Small intestine (tissue), 7 donors: ENCODE measurements at regions not wholly inside any gene's neighbourhood (a gene's known extent, or its start where the extent isn't known, plus 50 kb on each side); places are given as distances from the start of the nearest gene placed in this dataset.

ENCODE experiments used
- DNase-seq, 2 donors: peaks; one replicate each; pipeline versions ENCODE4 v3.0.0 to v3.0.0-alpha.2; 2013
- FAIRE-seq: peaks from 2 replicates; lab custom pipeline; 2012; peaks lifted over from hg19 to GRCh38; lab: Jason Lieb, UNC
- H3K27ac ChIP-seq, 3 donors: one replicate each; pipeline ENCODE4 v1.5.1; 2013; ENCODE audit warnings: low read length in 2 of 3, mild to moderate bottlenecking in 2 of 3, control low read depth in 1 of 3, inconsistent platforms in 1 of 3, low read depth in 1 of 3, moderate library complexity in 1 of 3
- H3K27me3 ChIP-seq, 3 donors: one replicate each; pipeline ENCODE4 v1.6.1; 2013; ENCODE audit warnings: low read length in 3 of 3, inconsistent platforms in 1 of 3; ENCODE audit not compliant: control insufficient read depth in 3 of 3, insufficient read depth in 3 of 3
- H3K36me3 ChIP-seq, 3 donors: one replicate each; pipeline ENCODE4 v1.6.1; 2013; ENCODE audit warnings: low read length in 3 of 3, inconsistent platforms in 1 of 3, low read depth in 1 of 3, mild to moderate bottlenecking in 1 of 3, moderate library complexity in 1 of 3; ENCODE audit not compliant: control insufficient read depth in 3 of 3, insufficient read depth in 2 of 3
- H3K4me1 ChIP-seq, 3 donors: one replicate each; pipeline ENCODE4 v1.6.1; 2013; ENCODE audit warnings: low read length in 2 of 3, inconsistent platforms in 1 of 3, low read depth in 1 of 3, mild to moderate bottlenecking in 1 of 3, moderate library complexity in 1 of 3; ENCODE audit not compliant: control insufficient read depth in 3 of 3, insufficient read depth in 2 of 3
- H3K4me3 ChIP-seq, 3 donors: one replicate each; pipeline ENCODE4 v1.5.1; 2013; ENCODE audit warnings: low read length in 3 of 3, control low read depth in 1 of 3, inconsistent platforms in 1 of 3, low read depth in 1 of 3, mild to moderate bottlenecking in 1 of 3, moderate library complexity in 1 of 3
- H3K9me3 ChIP-seq, 2 donors: one replicate each; pipeline ENCODE4 v1.6.1; 2013; ENCODE audit warnings: low read depth in 1 of 2, low read length in 1 of 2; ENCODE audit not compliant: control insufficient read depth in 2 of 2, insufficient read depth in 1 of 2
- WGBS, 3 donors: extraction: QIAGEN DNeasy Blood & Tissue Kit; methylation state at CpG; one replicate each; pipeline ENCODE4 v1.1.7; 2013; 5-methylcytosine and 5-hydroxymethylcytosine counted together
- donor health status: healthy with polysubstance abuse.
- donor health status: control.
- donor health status: control.
- donor health status: Bipolar disorder and iron deficiency.
- donor health status: healthy.

DNA sequence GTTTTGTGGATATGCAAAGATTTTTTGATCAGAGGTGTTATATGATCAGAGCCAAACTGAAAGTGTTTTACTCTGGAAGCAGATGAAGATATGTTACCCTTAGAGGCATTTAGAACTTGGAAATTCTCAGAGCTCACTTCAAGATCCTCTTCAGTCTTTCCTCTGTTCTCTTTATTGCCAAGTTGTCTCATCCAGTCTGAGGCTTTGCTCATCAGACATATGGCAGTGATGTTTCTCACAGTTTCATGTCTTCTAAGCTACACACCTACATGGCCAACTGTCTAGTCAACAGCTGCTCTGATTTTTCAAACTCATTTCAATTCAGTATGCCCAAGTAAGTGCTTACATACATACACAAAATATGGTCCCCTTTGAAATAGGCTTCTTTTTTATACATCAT lies 1504.3 kb upstream of the PIK3C3 start:
- Histone ChIP-seq H3K36me3 (no peaks in the 10 kb centered on the region), H3K4me3 (no peak overlapping the region), H3K9me3 (no peaks in the 10 kb centered on the region), H3K4me1 (no peaks in the 10 kb centered on the region), H3K27me3 (no peaks in the 10 kb centered on the region), H3K27ac (no peak overlapping the region)
- FAIRE-seq, result no peak
- no peak for DNase-seq

DNA sequence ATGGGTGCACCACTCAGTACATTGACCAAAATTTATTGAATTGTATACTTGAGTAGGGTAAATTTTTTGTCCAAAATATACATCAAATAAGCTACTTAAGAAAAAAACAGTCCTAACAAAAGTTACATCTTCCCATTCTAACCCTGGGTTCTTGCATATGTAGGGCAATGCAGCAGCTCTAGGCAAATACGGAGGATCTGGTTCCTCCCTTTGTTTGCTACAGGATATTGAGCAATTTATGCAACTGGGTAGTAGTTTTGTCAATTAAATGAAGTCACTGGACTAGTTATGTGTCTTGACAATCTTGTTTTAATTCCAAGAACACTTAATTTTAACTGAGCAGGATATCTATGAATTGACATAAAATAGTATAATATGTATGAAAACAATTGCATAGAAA lies 1507.2 kb upstream of the PIK3C3 start:
- H3K4me3 ChIP-seq, result no peak overlapping the region
- H3K4me1 ChIP-seq, result no peaks in the 10 kb centered on the region
- no peaks in the 10 kb centered on the region for H3K9me3 ChIP-seq
- no peaks in the 10 kb centered on the region for H3K36me3 ChIP-seq
- H3K27me3 ChIP-seq, result no peaks in the 10 kb centered on the region
- DNase-seq, result no peak
- no peak for FAIRE-seq
- WGBS, 3 donors, result 55 to 64% (median 62%) methylated on average over 1 of the region's 1 CpG
- no peak overlapping the region for H3K27ac ChIP-seq

DNA sequence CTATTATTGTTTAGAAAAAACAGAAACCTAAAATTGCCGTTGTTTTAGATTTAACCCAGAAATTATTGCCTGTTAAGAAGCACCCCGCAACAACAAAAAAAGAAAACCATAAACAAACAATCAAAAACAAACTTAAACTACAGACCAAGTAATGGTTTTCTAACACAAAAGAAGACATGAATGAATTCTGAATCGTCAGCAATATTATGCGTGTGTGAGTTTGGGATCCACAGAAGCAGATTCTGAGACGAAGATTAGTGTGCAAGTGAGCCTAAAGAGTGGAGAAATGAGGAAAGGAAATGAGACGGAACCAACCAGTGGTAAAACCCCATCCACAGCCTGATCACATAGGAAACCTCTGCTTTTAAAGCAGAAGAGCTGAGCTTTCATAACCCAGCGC lies 1514.9 kb upstream of the PIK3C3 start:
- H3K4me3 ChIP-seq, result no peak overlapping the region
- no peaks in the 10 kb centered on the region for H3K36me3 ChIP-seq
- no peaks in the 10 kb centered on the region for H3K27me3 ChIP-seq
- no peak overlapping the region for H3K27ac ChIP-seq
- no peak for DNase-seq
- H3K4me1 ChIP-seq, result no peaks in the 10 kb centered on the region
- no peak for FAIRE-seq
- WGBS, 3 donors, result 91 to 93% (median 91%) methylated on average over 7 of the region's 7 CpGs
- H3K9me3 ChIP-seq, result no peaks in the 10 kb centered on the region

DNA sequence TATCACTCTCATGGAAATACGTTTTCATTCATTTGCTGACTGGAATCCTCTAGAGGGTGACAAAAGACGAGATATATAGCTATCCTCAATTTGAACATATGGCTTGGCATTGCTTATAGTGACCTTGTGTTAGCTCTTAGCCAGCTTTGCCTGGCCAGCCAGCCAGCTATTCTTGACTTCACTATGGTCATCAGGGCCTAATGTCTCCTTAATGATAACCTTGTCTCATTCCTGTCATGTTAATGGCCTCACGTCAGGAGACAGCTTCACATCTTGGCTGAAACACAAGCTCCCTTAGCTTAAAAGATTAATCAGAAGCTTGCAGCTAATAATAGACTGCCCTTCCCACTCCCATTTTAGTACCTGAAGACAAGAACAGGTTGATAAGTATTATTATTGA lies 1517.5 kb upstream of the PIK3C3 start:
- Histone ChIP-seq H3K27ac (no peak overlapping the region), H3K9me3 (no peaks in the 10 kb centered on the region), H3K36me3 (no peaks in the 10 kb centered on the region), H3K27me3 (no peaks in the 10 kb centered on the region), H3K4me3 (no peak overlapping the region), H3K4me1 (no peaks in the 10 kb centered on the region)
- 52 to 68% (median 55%) methylated on average over 3 of the region's 3 CpGs for WGBS, 3 donors
- no peak for DNase-seq
- FAIRE-seq, result no peak

DNA sequence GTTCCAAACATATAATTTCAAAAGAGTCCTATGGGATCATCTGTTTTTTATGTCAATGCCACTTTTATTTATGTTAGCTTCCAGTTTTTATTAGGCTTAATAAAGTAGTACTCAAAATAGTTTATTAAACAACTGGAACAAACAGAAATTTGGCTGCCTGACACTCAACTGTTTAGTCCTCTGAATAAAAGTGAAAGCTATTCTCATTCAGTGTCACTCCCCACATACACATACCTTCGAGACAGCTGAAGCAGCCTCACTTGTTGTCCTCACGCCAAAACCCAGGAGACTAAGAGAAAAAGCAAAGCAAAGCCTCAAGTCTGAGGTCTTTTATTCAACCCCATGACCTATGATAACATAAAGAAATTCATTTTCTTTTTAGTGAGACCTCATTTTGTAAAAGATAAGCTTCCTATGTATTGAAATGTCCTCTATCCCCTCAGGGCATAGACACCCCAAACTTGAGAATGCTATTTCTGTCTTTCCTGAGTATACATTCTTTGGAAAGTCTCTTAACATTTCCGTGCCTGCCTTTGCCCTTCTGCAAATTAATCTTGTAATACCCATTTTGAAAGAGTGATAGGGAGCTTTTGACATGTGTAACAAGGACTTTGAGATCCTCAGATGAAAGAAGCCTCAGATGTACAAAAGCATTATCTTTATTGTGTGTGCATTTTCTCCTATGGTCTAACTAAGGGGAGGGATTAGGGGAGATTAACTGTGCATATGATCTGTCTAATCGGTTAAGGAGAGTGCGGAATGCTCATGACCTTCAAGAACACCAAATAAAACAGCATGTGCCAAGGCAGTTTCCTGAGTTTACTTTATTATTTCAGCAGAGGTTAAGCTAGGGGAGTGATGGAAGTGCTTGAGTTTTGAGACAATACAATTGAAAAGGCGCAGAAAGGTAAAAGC lies 1523.7 kb upstream of the PIK3C3 start:
- Histone ChIP-seq H3K36me3 (no peaks in the 10 kb centered on the region), H3K4me1 (no peaks in the 10 kb centered on the region), H3K4me3 (no peak overlapping the region), H3K9me3 (no peaks in the 10 kb centered on the region), H3K27ac (no peak overlapping the region), H3K27me3 (no peaks in the 10 kb centered on the region)
- FAIRE-seq (no peak), DNase-seq (no peak)
- 19 to 40% (median 39%) methylated on average over 6 of the region's 6 CpGs for WGBS, 3 donors

DNA sequence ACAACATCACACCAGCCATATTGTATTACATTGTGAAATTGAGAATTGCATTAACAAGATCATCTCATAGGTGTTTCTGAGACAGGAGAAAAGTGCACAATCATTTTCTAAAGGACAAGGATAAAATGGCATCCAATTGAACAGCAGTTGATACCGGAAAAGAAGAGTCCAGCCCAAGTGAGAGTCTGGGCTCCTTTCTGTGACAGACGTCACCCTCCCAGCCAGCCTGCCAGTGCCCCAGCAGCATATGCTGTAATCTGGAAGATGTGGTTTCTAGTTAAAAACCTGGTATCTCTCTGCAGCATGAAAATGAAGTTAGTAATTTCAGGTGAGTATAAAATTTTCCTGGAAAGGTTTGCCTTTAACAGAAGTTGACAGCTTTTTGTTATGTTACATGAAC lies 1531.7 kb upstream of the PIK3C3 start:
- H3K27me3 ChIP-seq, result no peaks in the 10 kb centered on the region
- DNase-seq (no peak), FAIRE-seq (no peak)
- H3K4me1 ChIP-seq, result no peaks in the 10 kb centered on the region
- no peaks in the 10 kb centered on the region for H3K36me3 ChIP-seq
- 60 to 91% (median 80%) methylated on average over 2 of the region's 2 CpGs for WGBS, 3 donors
- H3K9me3 ChIP-seq, result no peaks in the 10 kb centered on the region
- H3K27ac ChIP-seq, result no peak overlapping the region
- H3K4me3 ChIP-seq, result no peak overlapping the region

DNA sequence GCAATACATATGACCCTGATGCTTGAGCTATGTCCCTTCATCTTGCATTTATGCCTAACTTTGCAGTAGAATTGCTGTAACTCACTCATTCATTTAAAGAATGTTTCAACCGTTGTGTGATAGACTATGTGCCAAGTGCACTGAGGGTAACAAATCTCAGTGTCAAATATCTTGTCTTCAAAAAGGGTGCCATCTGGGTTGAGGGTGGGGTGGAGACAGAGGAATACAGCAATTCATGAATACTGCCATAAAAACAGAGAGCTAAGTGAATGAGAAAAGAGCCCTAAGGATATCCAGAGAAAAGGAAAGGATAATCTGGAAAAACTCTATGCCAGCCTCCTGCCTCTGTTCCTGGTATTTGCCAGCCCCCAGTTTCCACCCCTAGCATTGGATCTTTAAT lies 1534.4 kb upstream of the PIK3C3 start:
- 61 to 73% (median 68%) methylated on average over 1 of the region's 1 CpG for WGBS, 3 donors
- H3K36me3 ChIP-seq, result no peaks in the 10 kb centered on the region
- H3K27ac ChIP-seq, result no peak overlapping the region
- no peak for FAIRE-seq
- H3K4me3 ChIP-seq, result no peak overlapping the region
- H3K9me3 ChIP-seq, result no peaks in the 10 kb centered on the region
- DNase-seq, result no peak
- no peaks in the 10 kb centered on the region for H3K4me1 ChIP-seq
- no peaks in the 10 kb centered on the region for H3K27me3 ChIP-seq

DNA sequence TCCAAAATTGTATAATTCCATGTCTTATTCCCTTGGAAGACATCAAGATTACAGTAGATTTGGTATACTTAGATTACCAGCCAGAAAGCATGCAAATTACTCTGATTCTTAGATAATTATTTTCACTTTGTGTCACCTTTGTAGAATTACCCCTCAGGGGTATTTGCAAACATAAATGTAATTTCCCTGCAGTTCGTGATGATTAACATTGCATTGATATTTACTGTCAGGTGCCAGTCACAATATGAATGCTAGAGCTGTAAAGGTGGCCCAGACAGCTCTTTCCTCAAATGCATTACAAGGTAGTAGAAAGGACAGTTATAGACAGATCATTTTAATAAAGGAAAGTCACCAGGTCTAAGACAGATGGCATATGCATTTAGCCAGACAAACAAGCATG lies 1537.5 kb upstream of the PIK3C3 start:
- WGBS, 3 donors, result 50 to 73% (median 54%) methylated on average over 1 of the region's 1 CpG
- Histone ChIP-seq H3K36me3 (no peaks in the 10 kb centered on the region), H3K4me3 (no peak overlapping the region), H3K9me3 (no peaks in the 10 kb centered on the region), H3K27ac (no peak overlapping the region), H3K27me3 (no peaks in the 10 kb centered on the region), H3K4me1 (no peaks in the 10 kb centered on the region)
- FAIRE-seq (no peak), DNase-seq (no peak)

DNA sequence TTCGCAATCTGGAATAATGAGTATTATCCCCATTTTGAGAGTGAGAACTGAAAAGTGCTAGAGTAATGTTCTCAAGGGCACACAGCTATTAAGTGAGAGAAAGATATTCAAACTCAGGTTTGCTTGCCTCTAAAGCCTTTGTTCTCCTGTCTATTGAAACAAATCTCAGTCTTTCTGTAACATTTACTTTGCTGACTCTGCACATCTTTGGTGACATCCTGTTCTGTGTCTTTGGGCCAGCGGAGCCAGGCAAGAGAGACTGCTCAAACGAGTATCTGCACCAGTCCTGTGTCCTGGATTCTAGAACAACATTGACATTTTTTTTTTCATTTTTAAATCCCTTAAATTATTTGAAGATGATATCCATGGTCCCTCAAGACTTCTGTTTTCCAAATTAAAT lies 1539.2 kb upstream of the PIK3C3 start:
- no peaks in the 10 kb centered on the region for H3K9me3 ChIP-seq
- H3K36me3 ChIP-seq, result no peaks in the 10 kb centered on the region
- H3K27ac ChIP-seq, result no peak overlapping the region
- H3K4me3 ChIP-seq, result no peak overlapping the region
- 60 to 62% (median 61%) methylated on average over 3 of the region's 3 CpGs for WGBS, 3 donors
- no peak for FAIRE-seq
- H3K4me1 ChIP-seq, result no peaks in the 10 kb centered on the region
- DNase-seq, result no peak
- H3K27me3 ChIP-seq, result no peaks in the 10 kb centered on the region
